HAP-1 (cell line): ENCODE measurements at regions not wholly inside any gene's neighbourhood (a gene's known extent, or its start where the extent isn't known, plus 50 kb on each side); places are given as distances from the start of the nearest gene placed in this dataset.
"Not testable (repeated sequence)": the region's sequence is repeated elsewhere in the genome, so short reads cannot be mapped to it uniquely, and the experiment has no call there.

Source experiments
- DNase-seq, 2 experiments: peaks; one replicate each; pipeline ENCODE4 v3.0.0-alpha.2; 2016 to 2020; ENCODE audit warnings: low spot score in 2 of 2
- H3K27me3 ChIP-seq: fragments of 250-450 bp; sonication (Bioruptor Pico); 2 replicates; pipeline ENCODE4 v1.5.1; 2020; ENCODE audit warnings: low read depth, mild to moderate bottlenecking, moderate library complexity
- H3K36me3 ChIP-seq: fragments of 250-450 bp; sonication (Bioruptor Pico); replicated peaks from 2 replicates; pipeline ENCODE4 v1.5.1; 2020; ENCODE audit warnings: mild to moderate bottlenecking
- H3K4me1 ChIP-seq: fragments of 250-450 bp; sonication (Bioruptor Pico); 2 replicates; pipeline ENCODE4 v1.5.1; 2020; ENCODE audit warnings: mild to moderate bottlenecking
- H3K4me3 ChIP-seq: fragments of 250-450 bp; sonication (Bioruptor Pico); 2 replicates; pipeline ENCODE4 v1.5.1; 2020; ENCODE audit warnings: mild to moderate bottlenecking, moderate library complexity
- H3K9me3 ChIP-seq: fragments of 250-450 bp; sonication (Bioruptor Pico); 2 replicates; pipeline ENCODE4 v1.5.1; 2020; ENCODE audit warnings: mild to moderate bottlenecking, moderate library complexity
- in situ Hi-C: fragments of 300-500 bp; cut with MboI; formaldehyde crosslinking; loops from 3 replicates; pipeline ENCODE4 v1.14.3; 2020; ENCODE audit warnings: low sequenced_read_pairs, inconsistent platforms, mixed read lengths

- Histone ChIP-seq H3K4me1 (no peaks in the 10 kb centered on the region), H3K36me3 (no peaks in the 10 kb centered on the region), H3K4me3 (no peak overlapping the region), H3K27me3 (peaks cover 6% of the 10 kb centered on the region; the same call in 1 of the 2 replicates), H3K9me3 (no peaks in the 10 kb centered on the region)
- in situ Hi-C loops: no loop called here
- no peak for DNase-seq
Measured at GRCh38 chr6:125379174-125379573, 77.4 kb upstream of the HDDC2 start.

DNA sequence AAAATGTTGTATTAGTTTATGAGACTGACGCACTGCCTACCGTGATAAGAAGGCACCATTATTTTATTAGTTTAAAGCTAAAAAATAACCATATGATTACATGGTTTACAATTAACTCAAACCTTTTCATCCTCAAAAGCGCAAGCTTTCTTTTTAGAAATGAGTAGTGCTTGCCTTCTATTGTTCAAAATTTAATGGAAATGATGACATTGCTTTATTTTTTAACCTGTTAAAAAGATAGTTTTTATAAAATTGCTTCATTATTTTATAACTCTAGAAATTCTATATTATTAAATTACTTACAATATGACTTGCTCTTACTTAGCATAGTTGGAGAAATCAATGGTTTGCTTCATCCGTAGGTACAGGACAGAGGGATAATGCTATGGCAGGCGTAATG is 78.7 kb upstream of the HDDC2 start:
- Histone ChIP-seq H3K9me3 (no peaks in the 10 kb centered on the region), H3K27me3 (peaks cover 6% of the 10 kb centered on the region; the same call in 1 of the 2 replicates), H3K4me1 (no peaks in the 10 kb centered on the region), H3K36me3 (no peaks in the 10 kb centered on the region), H3K4me3 (no peak overlapping the region)
- in situ Hi-C loops: no loop called here
- no peak for DNase-seq

GRCh38 chr6:125386337-125386736 is 84.6 kb upstream of the HDDC2 start:
- H3K36me3 ChIP-seq, H3K4me1 ChIP-seq, in situ Hi-C loops, H3K4me3 ChIP-seq, H3K27me3 ChIP-seq, H3K9me3 ChIP-seq, DNase-seq: not testable (repeated sequence)

GRCh38 chr6:125392682-125393081 is 90.9 kb upstream of the HDDC2 start:
- Histone ChIP-seq H3K4me1 (no peaks in the 10 kb centered on the region), H3K27me3 (no peaks in the 10 kb centered on the region), H3K36me3 (no peaks in the 10 kb centered on the region), H3K9me3 (no peaks in the 10 kb centered on the region), H3K4me3 (no peak overlapping the region)
- no peak for DNase-seq
- in situ Hi-C loops: no loop called here

DNA sequence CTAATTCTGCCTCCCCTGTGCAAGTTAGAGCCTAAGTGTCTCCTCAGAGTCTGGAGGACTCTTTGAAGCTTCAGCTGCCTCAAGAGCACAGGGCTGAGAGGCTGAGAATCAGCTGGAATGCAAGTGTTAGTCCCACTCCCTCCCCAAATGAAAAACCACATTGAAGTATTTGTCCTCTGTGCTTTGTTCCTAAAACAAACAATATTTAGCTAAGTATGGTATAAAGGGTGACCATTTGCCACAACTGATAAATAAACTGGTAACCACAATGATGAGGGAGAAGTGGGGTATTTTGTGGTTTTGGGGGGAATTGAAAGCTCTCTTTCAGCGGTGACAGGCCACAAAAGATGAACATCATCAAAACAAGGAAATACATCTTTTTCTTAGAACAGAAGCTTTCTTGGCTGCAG is 91.7 kb upstream of the HDDC2 start:
- no peaks in the 10 kb centered on the region for H3K9me3 ChIP-seq
- H3K4me1 ChIP-seq: no peaks in the 10 kb centered on the region
- no peaks in the 10 kb centered on the region for H3K36me3 ChIP-seq
- DNase-seq: no peak
- H3K4me3 ChIP-seq: no peak overlapping the region
- in situ Hi-C loops: no loop called here
- H3K27me3 ChIP-seq: no peaks in the 10 kb centered on the region

- no peak for DNase-seq
- H3K9me3 ChIP-seq: no peaks in the 10 kb centered on the region
- no peaks in the 10 kb centered on the region for H3K4me1 ChIP-seq
- no peaks in the 10 kb centered on the region for H3K36me3 ChIP-seq
- no peak overlapping the region for H3K4me3 ChIP-seq
- H3K27me3 ChIP-seq: no peaks in the 10 kb centered on the region
- in situ Hi-C loops: no loop called here
Measured at GRCh38 chr6:125406741-125407140, 105.0 kb upstream of the HDDC2 start.

- in situ Hi-C loops: no loop called here
- Histone ChIP-seq H3K27me3 (no peaks in the 10 kb centered on the region), H3K4me1 (no peaks in the 10 kb centered on the region), H3K36me3 (no peaks in the 10 kb centered on the region), H3K9me3 (no peaks in the 10 kb centered on the region), H3K4me3 (no peak overlapping the region)
- no peak for DNase-seq
Measured at GRCh38 chr6:125414507-125414906, 112.7 kb upstream of the HDDC2 start.

- Histone ChIP-seq H3K27me3 (no peaks in the 10 kb centered on the region), H3K36me3 (no peaks in the 10 kb centered on the region), H3K9me3 (no peaks in the 10 kb centered on the region), H3K4me1 (no peaks in the 10 kb centered on the region), H3K4me3 (no peak overlapping the region)
- no peak for DNase-seq
- in situ Hi-C loops: no loop called here
Measured at GRCh38 chr6:125415913-125416312, 114.1 kb upstream of the HDDC2 start.

DNA sequence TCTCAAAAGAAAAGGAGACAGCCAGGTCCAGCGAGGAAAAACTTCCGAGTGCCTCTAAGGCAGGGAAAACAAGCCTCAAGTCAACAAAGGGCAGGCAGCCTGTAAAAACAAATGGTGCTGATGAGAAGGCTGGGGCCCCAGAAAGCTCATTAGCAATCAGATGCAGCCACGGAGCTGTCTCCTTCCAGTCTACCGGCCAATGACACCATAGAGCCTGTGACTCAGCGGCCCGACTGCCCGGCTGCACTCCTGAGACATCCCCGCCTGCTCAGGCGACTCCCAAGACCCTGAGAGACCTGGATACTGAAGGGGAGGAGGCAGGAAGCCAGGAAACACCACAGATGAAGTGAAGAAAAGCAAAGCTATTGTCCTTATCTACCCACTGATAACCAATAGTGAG is 120.1 kb upstream of the HDDC2 start:
- H3K4me3 ChIP-seq: no peak overlapping the region
- DNase-seq: peak; percentile 13 to 23

DNA sequence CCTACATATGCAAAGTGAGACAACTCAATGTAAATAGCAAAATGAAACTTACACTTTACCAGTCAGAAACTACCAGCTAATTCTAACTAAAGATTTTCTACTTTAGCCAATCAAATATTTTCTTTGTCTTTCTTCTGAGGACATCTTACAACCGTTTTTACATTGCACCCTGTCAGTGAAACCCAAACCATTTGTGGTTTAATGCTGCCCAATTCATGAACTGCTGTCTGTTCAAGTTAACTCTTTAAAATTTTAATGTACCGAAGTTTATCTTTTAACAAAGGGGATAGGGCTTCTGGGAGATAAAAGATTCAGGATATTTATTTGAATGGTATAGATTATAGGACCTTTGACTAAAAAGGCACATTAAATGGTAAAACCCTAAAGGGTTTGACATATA is 121.3 kb upstream of the HDDC2 start:
- Histone ChIP-seq H3K27me3 (no peaks in the 10 kb centered on the region; the same call in 1 of the 2 replicates), H3K4me1 (no peaks in the 10 kb centered on the region; the same call in 1 of the 2 replicates), H3K36me3 (no peaks in the 10 kb centered on the region), H3K4me3 (no peak overlapping the region), H3K9me3 (no peaks in the 10 kb centered on the region)
- DNase-seq: no peak
- in situ Hi-C loops: no loop called here

More for the DNA sequence above, 120.1 kb upstream of the HDDC2 start:
- no peaks in the 10 kb centered on the region for H3K36me3 ChIP-seq
- no peaks in the 10 kb centered on the region; the same call in 1 of the 2 replicates for H3K4me1 ChIP-seq
- in situ Hi-C loops: no loop called here
- H3K27me3 ChIP-seq: no peaks in the 10 kb centered on the region; the same call in 1 of the 2 replicates
- H3K9me3 ChIP-seq: no peaks in the 10 kb centered on the region

- Histone ChIP-seq H3K36me3 (no peaks in the 10 kb centered on the region), H3K9me3 (no peaks in the 10 kb centered on the region), H3K4me1 (0 out of 2 replicates have a peak, but pooled peaks cover 3% of the 10 kb centered on the region), H3K27me3 (peaks cover 3% of the 10 kb centered on the region; the same call in 1 of the 2 replicates), H3K4me3 (no peak overlapping the region)
- DNase-seq: peak; percentile 44 to 74
- in situ Hi-C loops: no loop called here
Measured at GRCh38 chr6:125431971-125432370, 130.2 kb upstream of the HDDC2 start.

GRCh38 chr6:125432963-125433362 is 131.2 kb upstream of the HDDC2 start:
- peaks cover 3% of the 10 kb centered on the region; the same call in 1 of the 2 replicates for H3K27me3 ChIP-seq
- 0 out of 2 replicates have a peak, but pooled peaks cover 3% of the 10 kb centered on the region for H3K4me1 ChIP-seq
- H3K36me3 ChIP-seq: no peaks in the 10 kb centered on the region
- H3K9me3 ChIP-seq: no peaks in the 10 kb centered on the region
- DNase-seq: no peak
- in situ Hi-C loops: no loop called here
- no peak overlapping the region for H3K4me3 ChIP-seq

DNA sequence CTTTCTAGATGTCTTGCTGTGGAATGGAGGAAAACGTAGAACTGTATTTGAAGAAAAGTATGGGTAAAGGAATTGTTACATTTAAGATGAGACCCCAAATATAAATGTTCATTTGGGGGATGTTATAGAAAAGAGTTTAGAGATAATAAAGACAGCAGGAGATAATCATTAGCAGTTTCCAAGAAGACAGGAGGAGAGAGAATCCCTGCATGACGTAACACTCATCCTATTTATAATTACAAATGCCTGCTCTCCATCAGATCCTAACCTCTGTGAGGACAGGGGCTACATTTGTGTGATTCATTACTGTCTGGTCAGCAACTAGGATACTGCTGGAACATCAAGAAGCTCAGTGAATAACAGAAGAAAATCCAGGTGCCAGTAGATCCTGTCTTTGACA is 133.0 kb upstream of the HDDC2 start:
- no peaks in the 10 kb centered on the region for H3K9me3 ChIP-seq
- 0 out of 2 replicates have a peak, but pooled peaks cover 3% of the 10 kb centered on the region for H3K4me1 ChIP-seq
- 0 out of 2 replicates have a peak, but pooled peaks cover 3% of the 10 kb centered on the region for H3K27me3 ChIP-seq
- no peaks in the 10 kb centered on the region for H3K36me3 ChIP-seq
- H3K4me3 ChIP-seq: no peak overlapping the region
- in situ Hi-C loops: no loop called here
- no peak for DNase-seq

GRCh38 chr6:125439512-125439911 is 137.7 kb upstream of the HDDC2 start:
- DNase-seq: no peak
- H3K36me3 ChIP-seq: no peaks in the 10 kb centered on the region
- H3K4me3 ChIP-seq: no peak overlapping the region
- H3K4me1 ChIP-seq: no peaks in the 10 kb centered on the region
- no peaks in the 10 kb centered on the region for H3K9me3 ChIP-seq
- in situ Hi-C loops: no loop called here
- peaks cover 3% of the 10 kb centered on the region; the same call in 1 of the 2 replicates for H3K27me3 ChIP-seq
